DND-41 (cell line): ENCODE measurements at regions not wholly inside any gene's neighbourhood (a gene's known extent, or its start where the extent isn't known, plus 50 kb on each side); places are given as distances from the start of the nearest gene placed in this dataset.

ENCODE experiments used
- ATAC-seq: fragments of 200-7000 bp; cut with Tn5 transposase; 3 replicates; pipeline ENCODE4 v1.9.1; 2021; ENCODE audit warnings: low read depth; ENCODE audit not compliant: insufficient read depth
- DNase-seq: peaks from one replicate; pipeline ENCODE4 v3.0.0-alpha.2; 2020
- H2AFZ ChIP-seq: 2 replicates; pipeline ENCODE4 v1.6.0; 2012; ENCODE audit warnings: low read depth, low read length
- H3K27ac ChIP-seq: 2 replicates; pipeline ENCODE4 v1.5.1; 2012; ENCODE audit warnings: low read length, inconsistent platforms
- H3K27me3 ChIP-seq: fragments of 200-600 bp; sonication (generic); 2 replicates; pipeline ENCODE4 v1.6.0; 2012; ENCODE audit warnings: low read length, mild to moderate bottlenecking, inconsistent platforms; ENCODE audit not compliant: insufficient read depth, poor library complexity
- H3K36me3 ChIP-seq: 2 replicates; pipeline ENCODE4 v1.5.1; 2012; ENCODE audit warnings: low read length, inconsistent platforms; ENCODE audit not compliant: insufficient read depth
- H3K4me1 ChIP-seq: 2 replicates; pipeline ENCODE4 v1.5.1; 2012; ENCODE audit warnings: mild to moderate bottlenecking, low read length; ENCODE audit not compliant: insufficient read depth
- H3K4me2 ChIP-seq: 2 replicates; pipeline ENCODE4 v1.6.0; 2012; ENCODE audit warnings: mild to moderate bottlenecking, moderate library complexity, low read length, inconsistent platforms; ENCODE audit not compliant: insufficient read depth
- H3K4me3 ChIP-seq, 2 experiments: fragments of 200-600 bp in 1 of 2; shearing (Covaris generic) in 1 of 2; 2 replicates each; pipeline ENCODE4 v1.5.1; 2012 to 2016; ENCODE audit warnings: inconsistent platforms in 2 of 2, low read length in 2 of 2, mild to moderate bottlenecking in 2 of 2, low read depth in 1 of 2, moderate library complexity in 1 of 2
- H3K79me2 ChIP-seq: 2 replicates; pipeline ENCODE4 v1.6.0; 2012; ENCODE audit warnings: low read length, inconsistent platforms; ENCODE audit not compliant: insufficient read depth
- H3K9ac ChIP-seq: 2 replicates; pipeline ENCODE4 v1.6.0; 2012; ENCODE audit warnings: low read depth, mild to moderate bottlenecking, inconsistent platforms, low read length, moderate library complexity
- H3K9me3 ChIP-seq: 2 replicates; pipeline ENCODE4 v1.5.1; 2012; ENCODE audit warnings: low read length, moderate library complexity, mild to moderate bottlenecking, inconsistent platforms; ENCODE audit not compliant: insufficient read depth, severe bottlenecking
- H4K20me1 ChIP-seq: 2 replicates; pipeline ENCODE4 v1.6.0; 2012; ENCODE audit warnings: low read length; ENCODE audit not compliant: insufficient read depth
- CTCF ChIP-seq: IDR thresholded peaks from 2 replicates; pipeline ENCODE4 v1.5.1; 2012; ENCODE audit warnings: borderline replicate concordance, low read length, moderate library complexity, mild to moderate bottlenecking; ENCODE audit not compliant: poor library complexity, severe bottlenecking; ENCODE audit errors: extremely low read depth
- EZH2 ChIP-seq: IDR thresholded peaks from 3 replicates; pipeline ENCODE4 v1.6.1; 2012; ENCODE audit warnings: borderline replicate concordance, low read depth, mild to moderate bottlenecking, moderate library complexity, low read length, inconsistent platforms; ENCODE audit not compliant: severe bottlenecking

GRCh38 chr1:93744299-93744988, 62.8 kb upstream of the BCAR3 start:
- Histone ChIP-seq H3K4me2 (no peak overlapping the region), H2AFZ (no peak overlapping the region), H4K20me1 (no peaks in the 10 kb centered on the region), H3K9me3 (peaks cover 3% of the 10 kb centered on the region), H3K36me3 (no peaks in the 10 kb centered on the region), H3K4me1 (peaks cover 1% of the 10 kb centered on the region; the same call in 1 of the 2 replicates), H3K79me2 (no peaks in the 10 kb centered on the region), H3K27ac (no peak overlapping the region), H3K27me3 (no peaks in the 10 kb centered on the region), H3K9ac (no peak overlapping the region), H3K4me3 (no peak overlapping the region)
- ATAC-seq: no peak
- TF ChIP-seq EZH2 (no peak), CTCF (no peak)
- no peak for DNase-seq

- Histone ChIP-seq H3K27ac (no peak overlapping the region), H3K4me3 (no peak overlapping the region), H3K4me1 (no peaks in the 10 kb centered on the region), H3K4me2 (no peak overlapping the region), H3K9me3 (peaks cover 3% of the 10 kb centered on the region), H3K27me3 (no peaks in the 10 kb centered on the region), H3K36me3 (no peaks in the 10 kb centered on the region), H2AFZ (no peak overlapping the region), H3K9ac (no peak overlapping the region), H3K79me2 (no peaks in the 10 kb centered on the region), H4K20me1 (no peaks in the 10 kb centered on the region)
- no peak for DNase-seq
- TF ChIP-seq CTCF (no peak), EZH2 (no peak)
- ATAC-seq: no peak
Observed at GRCh38 chr1:93743465-93743864, 61.8 kb upstream of the BCAR3 start.

- H3K27ac ChIP-seq: no peak overlapping the region
- no peaks in the 10 kb centered on the region for H3K27me3 ChIP-seq
- H3K9ac ChIP-seq: no peak overlapping the region
- no peaks in the 10 kb centered on the region for H3K4me1 ChIP-seq
- DNase-seq (no peak), ATAC-seq (no peak)
- H3K4me2 ChIP-seq: no peak overlapping the region
- H3K9me3 ChIP-seq: no peaks in the 10 kb centered on the region
- TF ChIP-seq CTCF (no peak), EZH2 (no peak)
- no peak overlapping the region for H2AFZ ChIP-seq
- no peak overlapping the region for H3K4me3 ChIP-seq
- no peaks in the 10 kb centered on the region for H4K20me1 ChIP-seq
- H3K36me3 ChIP-seq: no peaks in the 10 kb centered on the region
- no peaks in the 10 kb centered on the region for H3K79me2 ChIP-seq
Observed at GRCh38 chr1:93740601-93741031, 59.0 kb upstream of the BCAR3 start.
